ENCODE measurements at regions not wholly inside any gene's neighbourhood (a gene's known extent, or its start where the extent isn't known, plus 50 kb on each side); places are given as distances from the start of the nearest gene placed in this dataset.

GRCh38 chr13:26155568-26155967, 66.5 kb downstream of the RNF6 start:
- in situ Hi-C loops (cut with MboI) (no loop called here), intact Hi-C loops (cut with micrococcal nuclease) (no loop called here)
- Histone ChIP-seq H3K79me2 (ENCODE audit: control insufficient read depth, insufficient read depth, low read length) (no peaks in the 10 kb centered on the region), H3K4me1 (replicated peaks in 1 of 2; ENCODE audit: control insufficient read depth in 2 of 2, insufficient read depth in 2 of 2, low read length in 2 of 2) (no peaks in the 10 kb centered on the region), H3K27ac (ENCODE audit: extremely low read depth, low read depth, low read length) (no peak overlapping the region), H3K9me3 (replicated peaks; ENCODE audit: control insufficient read depth, insufficient read depth, low read depth, low read length) (no peaks in the 10 kb centered on the region), H3K27me3 (ENCODE audit: control insufficient read depth in 2 of 2, insufficient read depth in 2 of 2, low read length in 2 of 2) (peaks cover 0 to 4% of the 10 kb centered on the region in 2 experiments; a peak in 1 of 5 replicates), H3K36me3 (ENCODE audit: control insufficient read depth, insufficient read depth, low read length) (no peaks in the 10 kb centered on the region), H3K9ac (ENCODE audit: insufficient read depth in 1 of 2, low read depth in 2 of 2, low read length in 2 of 2) (no peak overlapping the region), H3K9me1 (ENCODE audit: control insufficient read depth, insufficient read depth, low read length) (no peaks in the 10 kb centered on the region), H3K4me2 (ENCODE audit: insufficient read depth, low read length) (no peak overlapping the region), H4K20me1 (replicated peaks; ENCODE audit: control insufficient read depth, insufficient read depth, low read length) (no peaks in the 10 kb centered on the region), H3K4me3 (no peak overlapping the region), H2AFZ (ENCODE audit: low read depth, low read length) (no peak overlapping the region)
- 2% methylated on average over 6 of the region's 7 CpGs for WGBS (ENCODE audit: insufficient coverage, low coverage, missing lambda C conversion rate)
- CTCF ChIA-PET (ENCODE audit: low intra/inter-chr PET ratio), result no interaction called here
- FAIRE-seq (no peak), DNase-seq (ENCODE audit: extremely low read depth in 1 of 4, low spot score in 3 of 4) (no peak), ATAC-seq (no peak)
- no TSS peak for BruUV-seq (replicated peaks)
- TF ChIP-seq PRMT5 (CRISPR knock-in tag; IDR thresholded peaks at IDR 0.05) (no peak), RCOR1 (IDR thresholded peaks at IDR 0.05; ENCODE audit: borderline replicate concordance in 1 of 2, low read depth in 2 of 2, low read length in 2 of 2) (no peak), RFX5 (IDR thresholded peaks at IDR 0.05; ENCODE audit: low read depth, low read length) (0 out of 2 replicates have a peak, but pooled peaks have one; percentile 30)
- POLR2A ChIA-PET, result no interaction called here

- Histone ChIP-seq H3K4me1 (replicated peaks in 1 of 2; ENCODE audit: control insufficient read depth in 2 of 2, insufficient read depth in 2 of 2, low read length in 2 of 2) (no peaks in the 10 kb centered on the region), H2AFZ (ENCODE audit: low read depth, low read length) (no peak overlapping the region), H3K9me1 (ENCODE audit: control insufficient read depth, insufficient read depth, low read length) (no peaks in the 10 kb centered on the region), H3K4me2 (ENCODE audit: insufficient read depth, low read length) (no peak overlapping the region), H3K27ac (ENCODE audit: extremely low read depth, low read depth, low read length) (no peak overlapping the region), H4K20me1 (replicated peaks; ENCODE audit: control insufficient read depth, insufficient read depth, low read length) (no peaks in the 10 kb centered on the region), H3K79me2 (ENCODE audit: control insufficient read depth, insufficient read depth, low read length) (no peaks in the 10 kb centered on the region), H3K9me3 (replicated peaks; ENCODE audit: control insufficient read depth, insufficient read depth, low read depth, low read length) (no peaks in the 10 kb centered on the region), H3K27me3 (ENCODE audit: control insufficient read depth in 2 of 2, insufficient read depth in 2 of 2, low read length in 2 of 2) (no peaks in the 10 kb centered on the region), H3K9ac (ENCODE audit: insufficient read depth in 1 of 2, low read depth in 2 of 2, low read length in 2 of 2) (no peak overlapping the region), H3K36me3 (ENCODE audit: control insufficient read depth, insufficient read depth, low read length) (no peaks in the 10 kb centered on the region), H3K4me3 (no peak overlapping the region)
- in situ Hi-C loops (cut with MboI) (no loop called here), intact Hi-C loops (cut with micrococcal nuclease) (no loop called here)
- WGBS (ENCODE audit: insufficient coverage, low coverage, missing lambda C conversion rate), result 0% methylated on average over 4 of the region's 4 CpGs
- DNase-seq (ENCODE audit: extremely low read depth in 1 of 4, low spot score in 3 of 4) (no peak), FAIRE-seq (no peak), ATAC-seq (peak; percentile 49; the same call in 1 of the 3 replicates)
- ChIA-PET POLR2A (no interaction called here), CTCF (ENCODE audit: low intra/inter-chr PET ratio) (no interaction called here)
- TF ChIP-seq RAD21 (CRISPR knock-in tag; conservative IDR thresholded peaks at IDR 0.05 in 1 of 2, IDR thresholded peaks at IDR 0.05 in 1 of 2), result no peak
- TF ChIP-seq ATF3 (IDR thresholded peaks at IDR 0.05), result peak; percentile 81
- no peak for TF ChIP-seq ATF3 (CRISPR knock-in tag; conservative IDR thresholded peaks at IDR 0.05)
- no peak for TF ChIP-seq CBX3 (IDR thresholded peaks at IDR 0.05; ENCODE audit: borderline replicate concordance in 1 of 2, low read length in 2 of 2)
- TF ChIP-seq ATF7 (IDR thresholded peaks at IDR 0.05), result peak; percentile 24; the same call in 1 of the 2 replicates
- no peak for TF ChIP-seq CEBPG (CRISPR knock-in tag; IDR thresholded peaks at IDR 0.05)
- peak; percentile 73 to 86 for TF ChIP-seq CEBPG (tag; conservative IDR thresholded peaks at IDR 0.05 in 1 of 2, IDR thresholded peaks at IDR 0.05 in 1 of 2)
- no peak for TF ChIP-seq PHF20 (IDR thresholded peaks at IDR 0.05; ENCODE audit: partially characterized antibody)
- TF ChIP-seq CEBPB (tag; IDR thresholded peaks at IDR 0.05), result peak; percentile 83
- no peak for TF ChIP-seq ZNF695 (CRISPR knock-in tag; IDR thresholded peaks at IDR 0.05)
- TF ChIP-seq HDAC6 (IDR thresholded peaks at IDR 0.05; ENCODE audit: low read depth, low read length), result no peak
- BruUV-seq (replicated peaks), result no TSS peak
Observed at GRCh38 chr13:26133851-26134250, 82.0 kb upstream of the SHISA2 start.
